ENCODE measurements at regions not wholly inside any gene's neighbourhood (a gene's known extent, or its start where the extent isn't known, plus 50 kb on each side); places are given as distances from the start of the nearest gene placed in this dataset.

- no peak overlapping the region for H3K4me3 ChIP-seq (ENCODE audit: control insufficient read depth in 1 of 2, extremely low read depth in 1 of 2, low read length in 1 of 2)
- ChIA-PET CTCF (no interaction called here), POLR2A (no interaction called here)
- H3K27me3 ChIP-seq (replicated peaks in 1 of 2; ENCODE audit: control insufficient read depth in 2 of 2, extremely low read depth in 1 of 2, insufficient read depth in 2 of 2, low read length in 1 of 2): no peaks in the 10 kb centered on the region
- H3K36me3 ChIP-seq (ENCODE audit: control insufficient read depth in 2 of 2, extremely low read depth in 1 of 2, insufficient read depth in 1 of 2, low read length in 1 of 2): no peaks in the 10 kb centered on the region
- H3K9me3 ChIP-seq: no peaks in the 10 kb centered on the region
- Mint-ChIP-seq H3K36me3 (peaks cover 3% of the 10 kb centered on the region), H3K4me1 (peaks cover 10 to 24% (median 18%) of the 10 kb centered on the region in 3 donors), H3K27me3 (peaks cover 0 to 9% of the 10 kb centered on the region in 2 donors), H3K4me3 (no peak overlapping the region), H3K27ac (no peak overlapping the region), H3K9me3 (peaks cover 13 to 18% (median 17%) of the 10 kb centered on the region in 3 donors)
- ATAC-seq (replicated peaks in 1 of 4): no peak
- 100% methylated on average over 2 of the region's 5 CpGs for WGBS (ENCODE audit: insufficient coverage)
- H3K27ac ChIP-seq (ENCODE audit: low read length): no peak overlapping the region
- no peak for DNase-seq
- peaks cover 7 to 14% of the 10 kb centered on the region in 2 experiments for H3K4me1 ChIP-seq (ENCODE audit: control insufficient read depth in 1 of 2, extremely low read depth in 1 of 2, insufficient read depth in 2 of 2, low read length in 2 of 2)
Measured at GRCh38 chr16:79367822-79368221, 232.7 kb downstream of the MAF start.

- no peak for ATAC-seq (replicated peaks in 1 of 4)
- POLR2A ChIA-PET: no interaction called here
Measured at GRCh38 chr16:79366635-79367034, 233.9 kb downstream of the MAF start.

GRCh38 chr16:79365702-79366101, 234.8 kb downstream of the MAF start:
- Mint-ChIP-seq H3K9me3 (peaks cover 4 to 7% (median 5%) of the 10 kb centered on the region in 3 donors), H3K27me3 (peaks cover 0 to 9% of the 10 kb centered on the region in 2 donors), H3K4me3 (no peak overlapping the region), H3K27ac (no peak overlapping the region), H3K36me3 (peaks cover under 1% of the 10 kb centered on the region), H3K4me1 (peaks cover 16 to 27% (median 23%) of the 10 kb centered on the region in 3 donors)
- DNase-seq (no peak), ATAC-seq (replicated peaks in 1 of 4) (no peak)
- peaks cover 4 to 7% of the 10 kb centered on the region in 2 experiments for H3K4me1 ChIP-seq (ENCODE audit: control insufficient read depth in 1 of 2, extremely low read depth in 1 of 2, insufficient read depth in 2 of 2, low read length in 2 of 2)
- no peaks in the 10 kb centered on the region for H3K27me3 ChIP-seq (replicated peaks in 1 of 2; ENCODE audit: control insufficient read depth in 2 of 2, extremely low read depth in 1 of 2, insufficient read depth in 2 of 2, low read length in 1 of 2)
- no peak overlapping the region for H3K27ac ChIP-seq (ENCODE audit: low read length)
- H3K9me3 ChIP-seq: no peaks in the 10 kb centered on the region
- no peak overlapping the region for H3K4me3 ChIP-seq (ENCODE audit: control insufficient read depth in 1 of 2, extremely low read depth in 1 of 2, low read length in 1 of 2)
- WGBS (ENCODE audit: insufficient coverage): 100% methylated on average over 1 of the region's 4 CpGs
- ChIA-PET CTCF (no interaction called here), POLR2A (no interaction called here)
- no peaks in the 10 kb centered on the region for H3K36me3 ChIP-seq (ENCODE audit: control insufficient read depth in 2 of 2, extremely low read depth in 1 of 2, insufficient read depth in 1 of 2, low read length in 1 of 2)

More at GRCh38 chr16:79366635-79367034, 233.9 kb downstream of the MAF start:
- no peak overlapping the region for H3K4me3 ChIP-seq (ENCODE audit: control insufficient read depth in 1 of 2, extremely low read depth in 1 of 2, low read length in 1 of 2)
- no peaks in the 10 kb centered on the region for H3K27me3 ChIP-seq (replicated peaks in 1 of 2; ENCODE audit: control insufficient read depth in 2 of 2, extremely low read depth in 1 of 2, insufficient read depth in 2 of 2, low read length in 1 of 2)
- no CpG with 5 or more reads among the region's 1 CpG for whole genome bisulfite sequencing (ENCODE audit: insufficient coverage)
- peaks cover 18 to 33% (median 27%) of the 10 kb centered on the region in 3 donors for H3K4me1 Mint-ChIP-seq
- no peak for DNase-seq
- no peak overlapping the region for H3K27ac ChIP-seq (ENCODE audit: low read length)
- H3K36me3 ChIP-seq (ENCODE audit: control insufficient read depth in 2 of 2, extremely low read depth in 1 of 2, insufficient read depth in 1 of 2, low read length in 1 of 2): no peaks in the 10 kb centered on the region
- H3K36me3 Mint-ChIP-seq: peaks cover 3% of the 10 kb centered on the region
- no peak overlapping the region for H3K27ac Mint-ChIP-seq
- no peak overlapping the region for H3K4me3 Mint-ChIP-seq
- CTCF ChIA-PET: no interaction called here
- no peaks in the 10 kb centered on the region for H3K9me3 ChIP-seq
- H3K27me3 Mint-ChIP-seq: peaks cover 0 to 9% of the 10 kb centered on the region in 2 donors
- peaks cover 11 to 16% (median 13%) of the 10 kb centered on the region in 3 donors for H3K9me3 Mint-ChIP-seq
- peaks cover 7 to 14% of the 10 kb centered on the region in 2 experiments for H3K4me1 ChIP-seq (ENCODE audit: control insufficient read depth in 1 of 2, extremely low read depth in 1 of 2, insufficient read depth in 2 of 2, low read length in 2 of 2)

- no CpG with 5 or more reads among the region's 2 CpGs for WGBS (ENCODE audit: insufficient coverage)
- H3K4me3 ChIP-seq (ENCODE audit: control insufficient read depth in 1 of 2, extremely low read depth in 1 of 2, low read length in 1 of 2): no peak overlapping the region
- ChIA-PET CTCF (interaction anchor here in 1 of 2 donors (0.6 kb wide), 1 partner anchor 155 kb away, joined by 4 read pairs; no protein-coding TSS in a partner anchor), POLR2A (interaction anchor here in 1 of 2 donors (0.5 kb wide), 1 partner anchor 234 kb away, joined by 7 read pairs; no protein-coding TSS in a partner anchor)
- peaks cover 18 to 28% (median 19%) of the 10 kb centered on the region in 3 donors for H3K4me1 Mint-ChIP-seq
- H3K4me1 ChIP-seq (ENCODE audit: control insufficient read depth in 1 of 2, extremely low read depth in 1 of 2, insufficient read depth in 2 of 2, low read length in 2 of 2): peaks cover 0 to 3% of the 10 kb centered on the region in 2 experiments
- no peak overlapping the region for H3K4me3 Mint-ChIP-seq
- H3K9me3 Mint-ChIP-seq: peaks cover 4 to 5% (median 4%) of the 10 kb centered on the region in 3 donors
- H3K27me3 Mint-ChIP-seq: peaks cover 0 to 9% of the 10 kb centered on the region in 2 donors
- no peaks in the 10 kb centered on the region for H3K36me3 ChIP-seq (ENCODE audit: control insufficient read depth in 2 of 2, extremely low read depth in 1 of 2, insufficient read depth in 1 of 2, low read length in 1 of 2)
- H3K27ac Mint-ChIP-seq: no peak overlapping the region
- H3K36me3 Mint-ChIP-seq: no peaks in the 10 kb centered on the region
- no peak for DNase-seq
- no peaks in the 10 kb centered on the region for H3K27me3 ChIP-seq (replicated peaks in 1 of 2; ENCODE audit: control insufficient read depth in 2 of 2, extremely low read depth in 1 of 2, insufficient read depth in 2 of 2, low read length in 1 of 2)
- H3K9me3 ChIP-seq: no peaks in the 10 kb centered on the region
- no peak overlapping the region for H3K27ac ChIP-seq (ENCODE audit: low read length)
- ATAC-seq (replicated peaks in 1 of 4): no peak
Measured at GRCh38 chr16:79363484-79363883, 237.1 kb downstream of the MAF start.

- Mint-ChIP-seq H3K27ac (no peak overlapping the region), H3K4me1 (peaks cover 18 to 28% (median 19%) of the 10 kb centered on the region in 3 donors), H3K9me3 (peaks cover 4 to 5% (median 4%) of the 10 kb centered on the region in 3 donors), H3K4me3 (no peak overlapping the region), H3K27me3 (peaks cover 0 to 9% of the 10 kb centered on the region in 2 donors), H3K36me3 (no peaks in the 10 kb centered on the region)
- no peak overlapping the region for H3K27ac ChIP-seq (ENCODE audit: low read length)
- peaks cover 0 to 3% of the 10 kb centered on the region in 2 experiments for H3K4me1 ChIP-seq (ENCODE audit: control insufficient read depth in 1 of 2, extremely low read depth in 1 of 2, insufficient read depth in 2 of 2, low read length in 2 of 2)
- peak in 1 of 4 experiments; percentile 50 for ATAC-seq (replicated peaks in 1 of 4)
- H3K36me3 ChIP-seq (ENCODE audit: control insufficient read depth in 2 of 2, extremely low read depth in 1 of 2, insufficient read depth in 1 of 2, low read length in 1 of 2): no peaks in the 10 kb centered on the region
- DNase-seq: no peak
- POLR2A ChIA-PET: interaction anchor here in 1 of 2 donors (0.5 to 0.7 kb wide), 2 partner anchors 196 to 235 kb away, joined by 3 to 7 read pairs; no protein-coding TSS in a partner anchor
- H3K4me3 ChIP-seq (ENCODE audit: control insufficient read depth in 1 of 2, extremely low read depth in 1 of 2, low read length in 1 of 2): no peak overlapping the region
- CTCF ChIA-PET: interaction anchor here in 1 of 2 donors (0.6 kb wide), 1 partner anchor 155 kb away, joined by 4 read pairs; no protein-coding TSS in a partner anchor
- H3K27me3 ChIP-seq (replicated peaks in 1 of 2; ENCODE audit: control insufficient read depth in 2 of 2, extremely low read depth in 1 of 2, insufficient read depth in 2 of 2, low read length in 1 of 2): peaks cover 0 to 2% of the 10 kb centered on the region in 2 experiments
- H3K9me3 ChIP-seq: no peaks in the 10 kb centered on the region
- no CpG with 5 or more reads among the region's 1 CpG for WGBS (ENCODE audit: insufficient coverage)
Measured at GRCh38 chr16:79363035-79363434, 237.5 kb downstream of the MAF start.

- Histone ChIP-seq H3K27ac (ENCODE audit: low read length) (no peak overlapping the region), H3K4me3 (ENCODE audit: control insufficient read depth in 1 of 2, extremely low read depth in 1 of 2, low read length in 1 of 2) (no peak overlapping the region), H3K27me3 (replicated peaks in 1 of 2; ENCODE audit: control insufficient read depth in 2 of 2, extremely low read depth in 1 of 2, insufficient read depth in 2 of 2, low read length in 1 of 2) (peaks cover 0 to 4% of the 10 kb centered on the region in 2 experiments), H3K4me1 (ENCODE audit: control insufficient read depth in 1 of 2, extremely low read depth in 1 of 2, insufficient read depth in 2 of 2, low read length in 2 of 2) (peaks cover 0 to 3% of the 10 kb centered on the region in 2 experiments), H3K36me3 (ENCODE audit: control insufficient read depth in 2 of 2, extremely low read depth in 1 of 2, insufficient read depth in 1 of 2, low read length in 1 of 2) (no peaks in the 10 kb centered on the region), H3K9me3 (no peaks in the 10 kb centered on the region)
- peak in 1 of 35 experiments; percentile 24 for DNase-seq
- 100% methylated on average over 1 of the region's 7 CpGs for WGBS (ENCODE audit: insufficient coverage)
- Mint-ChIP-seq H3K27ac (no peak overlapping the region), H3K4me1 (peaks cover 18 to 28% (median 19%) of the 10 kb centered on the region in 3 donors), H3K9me3 (peaks cover 4 to 5% (median 4%) of the 10 kb centered on the region in 3 donors), H3K27me3 (peaks cover 0 to 9% of the 10 kb centered on the region in 2 donors), H3K4me3 (peak overlapping the region in 2 of 3 donors; percentile 4 to 28), H3K36me3 (no peaks in the 10 kb centered on the region)
- POLR2A ChIA-PET: interaction anchor here in 1 of 2 donors (0.7 kb wide), 1 partner anchor 197 kb away, joined by 3 read pairs; no protein-coding TSS in a partner anchor
- peak in 3 of 4 experiments; percentile 53 to 87 (median 69) for ATAC-seq (replicated peaks in 1 of 4)
- CTCF ChIA-PET: no interaction called here
Measured at GRCh38 chr16:79362300-79362970, 238.1 kb downstream of the MAF start.
